ENCODE measurements at regions not wholly inside any gene's neighbourhood (a gene's known extent, or its start where the extent isn't known, plus 50 kb on each side); places are given as distances from the start of the nearest gene placed in this dataset.

GRCh38 chr19:34580055-34580336 is 97.0 kb downstream of the SCGB2B2 start:
- H3K9me3 ChIP-seq, result peaks cover 0 to 2% of the 10 kb centered on the region in 2 donors
- no peaks in the 10 kb centered on the region for H3K27me3 ChIP-seq
- H3K27ac ChIP-seq, result no peak overlapping the region
- no peak for TF ChIP-seq CTCF (IDR thresholded peaks at IDR 0.05)
- H3K4me1 ChIP-seq, result no peaks in the 10 kb centered on the region
- intact Hi-C loops (cut with DNase I; ENCODE audit: low total_unique reads), result no loop called here
- H3K36me3 ChIP-seq, result no peaks in the 10 kb centered on the region
- no peak overlapping the region for H3K4me3 ChIP-seq
- DNase-seq (ENCODE audit: low spot score in 2 of 2), result no peak

GRCh38 chr19:34579281-34580054 is 97.5 kb downstream of the SCGB2B2 start:
- no peaks in the 10 kb centered on the region for H3K27me3 ChIP-seq
- DNase-seq (ENCODE audit: low spot score in 2 of 2), result no peak
- TF ChIP-seq POLR2AphosphoS5 (IDR thresholded peaks at IDR 0.05) (no peak), POLR2A (IDR thresholded peaks at IDR 0.05) (no peak), CTCF (IDR thresholded peaks at IDR 0.05) (no peak)
- H3K4me1 ChIP-seq, result no peaks in the 10 kb centered on the region
- no peak overlapping the region for H3K27ac ChIP-seq
- H3K4me3 ChIP-seq, result no peak overlapping the region
- intact Hi-C loops (cut with DNase I; ENCODE audit: low total_unique reads), result no loop called here
- no peaks in the 10 kb centered on the region for H3K36me3 ChIP-seq
- no peaks in the 10 kb centered on the region for H3K9me3 ChIP-seq

- no peaks in the 10 kb centered on the region for H3K36me3 ChIP-seq
- intact Hi-C loops (cut with DNase I; ENCODE audit: low total_unique reads), result no loop called here
- H3K27me3 ChIP-seq, result no peaks in the 10 kb centered on the region
- no peaks in the 10 kb centered on the region for H3K4me1 ChIP-seq
- H3K4me3 ChIP-seq, result no peak overlapping the region
- no peak for DNase-seq (ENCODE audit: low spot score in 2 of 2)
- H3K27ac ChIP-seq, result no peak overlapping the region
- no peak for TF ChIP-seq POLR2A (IDR thresholded peaks at IDR 0.05)
- no peaks in the 10 kb centered on the region for H3K9me3 ChIP-seq
These were observed 97.2 kb downstream of the WTIP start for GRCh38 chr19:34578751-34579150.

GRCh38 chr19:34578173-34578572 is 96.6 kb downstream of the WTIP start:
- no peak for TF ChIP-seq POLR2AphosphoS5 (IDR thresholded peaks at IDR 0.05)
- no peak for TF ChIP-seq POLR2A (IDR thresholded peaks at IDR 0.05)
- no peak for TF ChIP-seq CTCF (IDR thresholded peaks at IDR 0.05)
- Histone ChIP-seq H3K27ac (no peak overlapping the region), H3K4me1 (no peaks in the 10 kb centered on the region), H3K4me3 (no peak overlapping the region), H3K27me3 (no peaks in the 10 kb centered on the region), H3K9me3 (no peaks in the 10 kb centered on the region), H3K36me3 (no peaks in the 10 kb centered on the region)
- DNase-seq (ENCODE audit: low spot score in 2 of 2), result no peak
- intact Hi-C loops (cut with DNase I; ENCODE audit: low total_unique reads), result no loop called here

GRCh38 chr19:34577531-34578101 is 96.1 kb downstream of the WTIP start:
- Histone ChIP-seq H3K36me3 (no peaks in the 10 kb centered on the region), H3K27me3 (no peaks in the 10 kb centered on the region), H3K27ac (no peak overlapping the region), H3K4me1 (no peaks in the 10 kb centered on the region), H3K9me3 (no peaks in the 10 kb centered on the region), H3K4me3 (no peak overlapping the region)
- intact Hi-C loops (cut with DNase I; ENCODE audit: low total_unique reads), result no loop called here
- no peak for DNase-seq (ENCODE audit: low spot score in 2 of 2)
- TF ChIP-seq POLR2A (IDR thresholded peaks at IDR 0.05) (no peak), CTCF (IDR thresholded peaks at IDR 0.05) (no peak), POLR2AphosphoS5 (IDR thresholded peaks at IDR 0.05) (no peak)
